Chondrocyte (in vitro differentiated cells): ENCODE measurements at regions not wholly inside any gene's neighbourhood (a gene's known extent, or its start where the extent isn't known, plus 50 kb on each side); places are given as distances from the start of the nearest gene placed in this dataset.
A peak's percentile ranks its signal among the peaks of the same experiment; 100 is the strongest.

Experiments used
- DNase-seq: peaks from one replicate; pipeline ENCODE4 v3.0.0; 2021; ENCODE audit warnings: mixed read lengths, low spot score
- H3K27ac Mint-ChIP-seq: one replicate; pipeline ENCODE4 v1.8.0; 2021; ENCODE audit warnings: mild to moderate bottlenecking, moderate library complexity, mixed read lengths; ENCODE audit not compliant: unreplicated experiment
- H3K27me3 Mint-ChIP-seq: 2 replicates; pipeline ENCODE4 v1.8.0; 2021; ENCODE audit warnings: low read depth, mixed read lengths
- H3K36me3 Mint-ChIP-seq: 2 replicates; pipeline ENCODE4 v1.8.0; 2021; ENCODE audit warnings: low read depth, mixed read lengths
- H3K4me1 Mint-ChIP-seq: 2 replicates; pipeline ENCODE4 v1.8.0; 2021; ENCODE audit warnings: low read depth, mild to moderate bottlenecking, mixed read lengths
- H3K4me3 Mint-ChIP-seq: one replicate; pipeline ENCODE4 v1.8.0; 2021; ENCODE audit warnings: mild to moderate bottlenecking, moderate library complexity, mixed read lengths; ENCODE audit not compliant: unreplicated experiment
- H3K9me3 Mint-ChIP-seq: 2 replicates; pipeline ENCODE4 v1.8.0; 2021; ENCODE audit warnings: low read depth, mixed read lengths
- CTCF ChIP-seq: fragments of 200-600 bp; sonication (generic); IDR thresholded peaks from 2 replicates; pipeline ENCODE4 v1.5.0; 2021; ENCODE audit warnings: antibody characterized with exemption, mild to moderate bottlenecking, moderate library complexity

- H3K27ac Mint-ChIP-seq: no peak overlapping the region
- H3K4me3 Mint-ChIP-seq: no peak overlapping the region
- no peak for DNase-seq
- no peaks in the 10 kb centered on the region for H3K27me3 Mint-ChIP-seq
- no peaks in the 10 kb centered on the region for H3K4me1 Mint-ChIP-seq
- no peaks in the 10 kb centered on the region for H3K36me3 Mint-ChIP-seq
- TF ChIP-seq CTCF: no peak
- H3K9me3 Mint-ChIP-seq: peaks cover 27% of the 10 kb centered on the region
Measured at GRCh38 chr2:53362934-53363333, 404.7 kb upstream of the CHAC2 start.

- TF ChIP-seq CTCF: no peak
- no peak overlapping the region for H3K4me3 Mint-ChIP-seq
- H3K27ac Mint-ChIP-seq: no peak overlapping the region
- peaks cover 6% of the 10 kb centered on the region for H3K4me1 Mint-ChIP-seq
- no peaks in the 10 kb centered on the region for H3K36me3 Mint-ChIP-seq
- DNase-seq: peak; percentile 84
- H3K27me3 Mint-ChIP-seq: no peaks in the 10 kb centered on the region
- H3K9me3 Mint-ChIP-seq: peaks cover 35% of the 10 kb centered on the region
Measured at GRCh38 chr2:53356291-53356905, 411.2 kb upstream of the CHAC2 start.

GRCh38 chr2:53353135-53354114, 414.2 kb upstream of the CHAC2 start:
- H3K4me1 Mint-ChIP-seq: peaks cover 6% of the 10 kb centered on the region
- peaks cover 3% of the 10 kb centered on the region for H3K27me3 Mint-ChIP-seq
- no peaks in the 10 kb centered on the region for H3K36me3 Mint-ChIP-seq
- H3K4me3 Mint-ChIP-seq: no peak overlapping the region
- no peak for TF ChIP-seq CTCF
- H3K9me3 Mint-ChIP-seq: peaks cover 19% of the 10 kb centered on the region
- H3K27ac Mint-ChIP-seq: peak overlapping the region; percentile 62
- DNase-seq: no peak

GRCh38 chr2:53347269-53347668, 420.3 kb upstream of the CHAC2 start:
- Mint-ChIP-seq H3K27me3 (peaks cover 24% of the 10 kb centered on the region), H3K4me3 (no peak overlapping the region), H3K9me3 (no peaks in the 10 kb centered on the region), H3K36me3 (no peaks in the 10 kb centered on the region), H3K27ac (no peak overlapping the region), H3K4me1 (no peaks in the 10 kb centered on the region)
- TF ChIP-seq CTCF: no peak
- DNase-seq: no peak

- Mint-ChIP-seq H3K27ac (no peak overlapping the region), H3K27me3 (peaks cover 20% of the 10 kb centered on the region), H3K4me3 (no peak overlapping the region), H3K9me3 (no peaks in the 10 kb centered on the region), H3K4me1 (no peaks in the 10 kb centered on the region), H3K36me3 (no peaks in the 10 kb centered on the region)
- DNase-seq: no peak
- TF ChIP-seq CTCF: no peak
Measured at GRCh38 chr2:53342248-53342647, 425.4 kb upstream of the CHAC2 start.
